RCC 7860 (cell line): ENCODE measurements at regions not wholly inside any gene's neighbourhood (a gene's known extent, or its start where the extent isn't known, plus 50 kb on each side); places are given as distances from the start of the nearest gene placed in this dataset.
A peak's percentile ranks its signal among the peaks of the same experiment; 100 is the strongest.
"Not testable (repeated sequence)": the region's sequence is repeated elsewhere in the genome, so short reads cannot be mapped to it uniquely, and the experiment has no call there.

Experiments
- DNase-seq: peaks from one replicate; pipeline ENCODE4 v3.0.0-alpha.2; 2015; ENCODE audit warnings: low spot score
- FAIRE-seq: peaks from 2 replicates; lab custom pipeline; 2012; peaks lifted over from hg19 to GRCh38; lab: Jason Lieb, UNC

GRCh38 chrX:82528525-82528924, 979.6 kb upstream of the POU3F4 start:
- DNase-seq (no peak), FAIRE-seq (no peak)

- no peak for DNase-seq
- no peak for FAIRE-seq
Measured at GRCh38 chrX:82534086-82534597, 973.9 kb upstream of the POU3F4 start.

- FAIRE-seq, DNase-seq: not testable (repeated sequence)
Measured at GRCh38 chrX:82537205-82537604, 970.9 kb upstream of the POU3F4 start.

GRCh38 chrX:82541822-82542221, 966.3 kb upstream of the POU3F4 start:
- DNase-seq, result no peak
- FAIRE-seq, result no peak

- not testable (repeated sequence) for FAIRE-seq
Measured at GRCh38 chrX:82552201-82552600, 955.9 kb upstream of the POU3F4 start.

GRCh38 chrX:82556588-82556987, 951.5 kb upstream of the POU3F4 start:
- no peak for DNase-seq
- no peak for FAIRE-seq

More at GRCh38 chrX:82552201-82552600, 955.9 kb upstream of the POU3F4 start:
- not testable (repeated sequence) for DNase-seq

- FAIRE-seq (no peak), DNase-seq (no peak)
Measured at GRCh38 chrX:82585868-82586267, 922.2 kb upstream of the POU3F4 start.

GRCh38 chrX:82589410-82589809, 918.7 kb upstream of the POU3F4 start:
- DNase-seq (no peak), FAIRE-seq (no peak)

- FAIRE-seq, result no peak
Measured at GRCh38 chrX:82591421-82591820, 916.7 kb upstream of the POU3F4 start.

GRCh38 chrX:82626978-82627377, 881.1 kb upstream of the POU3F4 start:
- DNase-seq, result no peak

More at GRCh38 chrX:82591421-82591820, 916.7 kb upstream of the POU3F4 start:
- DNase-seq, result no peak

GRCh38 chrX:82627568-82627967, 880.5 kb upstream of the POU3F4 start:
- DNase-seq (no peak), FAIRE-seq (no peak)

More at GRCh38 chrX:82626978-82627377, 881.1 kb upstream of the POU3F4 start:
- FAIRE-seq, result peak; percentile 15

- DNase-seq (no peak), FAIRE-seq (no peak)
Measured at GRCh38 chrX:82648062-82648461, 860.0 kb upstream of the POU3F4 start.

- FAIRE-seq (no peak), DNase-seq (no peak)
Measured at GRCh38 chrX:82649645-82650044, 858.4 kb upstream of the POU3F4 start.

GRCh38 chrX:82658492-82658891, 849.6 kb upstream of the POU3F4 start:
- no peak for FAIRE-seq
- DNase-seq, result no peak

GRCh38 chrX:82666355-82666754, 841.7 kb upstream of the POU3F4 start:
- DNase-seq, result no peak
- FAIRE-seq, result no peak

GRCh38 chrX:82675104-82675503, 833.0 kb upstream of the POU3F4 start:
- DNase-seq, result no peak
- no peak for FAIRE-seq

- FAIRE-seq, result no peak
Measured at GRCh38 chrX:82676386-82676785, 831.7 kb upstream of the POU3F4 start.

GRCh38 chrX:82677286-82677685, 830.8 kb upstream of the POU3F4 start:
- FAIRE-seq (no peak), DNase-seq (no peak)

More at GRCh38 chrX:82676386-82676785, 831.7 kb upstream of the POU3F4 start:
- no peak for DNase-seq

GRCh38 chrX:82692991-82693390, 815.1 kb upstream of the POU3F4 start:
- DNase-seq (no peak), FAIRE-seq (no peak)

- FAIRE-seq, result no peak
- DNase-seq, result no peak
Measured at GRCh38 chrX:82695066-82695465, 813.0 kb upstream of the POU3F4 start.

GRCh38 chrX:82703551-82703950, 804.5 kb upstream of the POU3F4 start:
- no peak for DNase-seq
- FAIRE-seq, result no peak

GRCh38 chrX:82711457-82711856, 796.6 kb upstream of the POU3F4 start:
- DNase-seq, result no peak
- no peak for FAIRE-seq

- FAIRE-seq, result no peak
- DNase-seq, result no peak
Measured at GRCh38 chrX:82721891-82722290, 786.2 kb upstream of the POU3F4 start.
